Esophagus muscularis mucosa (tissue), 4 donors: ENCODE measurements at regions not wholly inside any gene's neighbourhood (a gene's known extent, or its start where the extent isn't known, plus 50 kb on each side); places are given as distances from the start of the nearest gene placed in this dataset.

ENCODE experiments used
- DNase-seq: peaks from one replicate; pipeline ENCODE4 v3.0.0-alpha.2; 2017; ENCODE audit errors: extremely low spot score
- H3K27ac ChIP-seq, 4 donors: fragments of 200-600 bp; sonication (generic); replicated peaks in 1 of 4; 1 replicate in 3 of 4; 2 replicates in 1 of 4; pipeline ENCODE4 v1.5.1; 2016 to 2019; ENCODE audit warnings: mild to moderate bottlenecking in 1 of 4
- H3K27me3 ChIP-seq, 4 donors: fragments of 200-600 bp; sonication (generic); one replicate each; pipeline versions ENCODE4 v1.5.1 to v1.6.0; 2016 to 2019
- H3K36me3 ChIP-seq, 4 donors: fragments of 200-600 bp; sonication (generic); one replicate each; pipeline ENCODE4 v1.5.1; 2016 to 2019
- H3K4me1 ChIP-seq, 4 donors: fragments of 200-600 bp; sonication (generic); one replicate each; pipeline ENCODE4 v1.5.1; 2016 to 2019
- H3K4me3 ChIP-seq, 4 donors: fragments of 200-600 bp; sonication (generic); 1 replicate in 2 of 4; 2 replicates in 2 of 4; pipeline ENCODE4 v1.5.1; 2016 to 2019; ENCODE audit warnings: mild to moderate bottlenecking in 4 of 4, moderate library complexity in 1 of 4
- H3K9me3 ChIP-seq, 4 donors: fragments of 200-600 bp; sonication (generic); 1 replicate in 3 of 4; 2 replicates in 1 of 4; pipeline ENCODE4 v1.5.1; 2016 to 2019
- CTCF ChIP-seq, 3 experiments: fragments of 200-600 bp in 2 of 3; fragments of 450-650 bp in 1 of 3; sonication (generic) in 2 of 3; IDR thresholded peaks; one replicate each; pipeline ENCODE4 v1.5.1; 2017 to 2019; ENCODE audit warnings: antibody characterized with exemption in 3 of 3, mild to moderate bottlenecking in 2 of 3, moderate library complexity in 1 of 3
- EP300 ChIP-seq: sonication (generic); formaldehyde crosslinking; IDR thresholded peaks from one replicate; pipeline ENCODE4 v1.6.1; 2017; ENCODE audit warnings: antibody characterized with exemption
- POLR2A ChIP-seq: fragments of 450-650 bp; IDR thresholded peaks from one replicate; pipeline ENCODE4 v1.6.1; 2017; ENCODE audit warnings: antibody characterized with exemption, moderate library complexity, mild to moderate bottlenecking, low read depth
- POLR2AphosphoS5 ChIP-seq, 2 donors: sonication (generic); formaldehyde crosslinking; IDR thresholded peaks; one replicate each; pipeline ENCODE4 v1.6.1; 2017; ENCODE audit warnings: antibody characterized with exemption in 2 of 2
- WGBS: methylation state at CpG from one replicate; pipeline ENCODE4 v1.1.5; 2018; 5-methylcytosine and 5-hydroxymethylcytosine counted together
- intact Hi-C: fragments of 100-400 bp; cut with DNase I; formaldehyde crosslinking; loops from one replicate; pipeline ENCODE4 v1.15.1; 2023

- TF ChIP-seq EP300 = no peak
- no peak for TF ChIP-seq POLR2A
- no peak for TF ChIP-seq CTCF (IDR thresholded peaks at IDR 0.05)
- TF ChIP-seq POLR2AphosphoS5 (IDR thresholded peaks at IDR 0.05) = no peak
- no peaks in the 10 kb centered on the region for H3K36me3 ChIP-seq
- peaks cover 0 to 3% (median 0%) of the 10 kb centered on the region in 4 donors for H3K4me1 ChIP-seq
- H3K27me3 ChIP-seq = no peaks in the 10 kb centered on the region
- intact Hi-C loops = no loop called here
- no peaks in the 10 kb centered on the region for H3K9me3 ChIP-seq
- no peak overlapping the region for H3K27ac ChIP-seq
- no peak overlapping the region for H3K4me3 ChIP-seq
- 34% methylated on average over 1 of the region's 1 CpG for WGBS
- DNase-seq = no peak
Measured at GRCh38 chr5:114191441-114191840, 170.4 kb upstream of the KCNN2 start.

GRCh38 chr5:114192108-114192507 lies 169.8 kb upstream of the KCNN2 start:
- 91% methylated on average over 3 of the region's 3 CpGs for WGBS
- intact Hi-C loops = no loop called here
- peaks cover 0 to 3% (median 0%) of the 10 kb centered on the region in 4 donors for H3K4me1 ChIP-seq
- TF ChIP-seq CTCF (IDR thresholded peaks at IDR 0.05) (no peak), POLR2A (no peak), POLR2AphosphoS5 (IDR thresholded peaks at IDR 0.05) (no peak), EP300 (no peak)
- no peaks in the 10 kb centered on the region for H3K36me3 ChIP-seq
- no peak overlapping the region for H3K4me3 ChIP-seq
- no peaks in the 10 kb centered on the region for H3K9me3 ChIP-seq
- no peaks in the 10 kb centered on the region for H3K27me3 ChIP-seq
- no peak for DNase-seq
- no peak overlapping the region for H3K27ac ChIP-seq

- Histone ChIP-seq H3K36me3 (no peaks in the 10 kb centered on the region), H3K4me3 (no peak overlapping the region), H3K9me3 (peaks cover 0 to 5% (median 0%) of the 10 kb centered on the region in 4 donors), H3K27me3 (no peaks in the 10 kb centered on the region), H3K27ac (no peak overlapping the region), H3K4me1 (no peaks in the 10 kb centered on the region)
- intact Hi-C loops = no loop called here
- TF ChIP-seq POLR2AphosphoS5 (IDR thresholded peaks at IDR 0.05) (no peak), POLR2A (no peak), EP300 (no peak), CTCF (IDR thresholded peaks at IDR 0.05) (no peak)
- no peak for DNase-seq
- WGBS = 80% methylated on average over 1 of the region's 1 CpG
Measured at GRCh38 chr5:114201332-114201731, 160.5 kb upstream of the KCNN2 start.

GRCh38 chr5:114204923-114205322 lies 156.9 kb upstream of the KCNN2 start:
- Histone ChIP-seq H3K36me3 (no peaks in the 10 kb centered on the region), H3K4me1 (peaks cover 0 to 4% (median 0%) of the 10 kb centered on the region in 4 donors), H3K27ac (no peak overlapping the region), H3K4me3 (no peak overlapping the region), H3K27me3 (no peaks in the 10 kb centered on the region), H3K9me3 (peaks cover 0 to 5% (median 0%) of the 10 kb centered on the region in 4 donors)
- WGBS = 81% methylated on average over 2 of the region's 2 CpGs
- DNase-seq = no peak
- intact Hi-C loops = no loop called here
- no peak for TF ChIP-seq POLR2A
- no peak for TF ChIP-seq EP300

- Histone ChIP-seq H3K9me3 (no peaks in the 10 kb centered on the region), H3K27me3 (no peaks in the 10 kb centered on the region), H3K27ac (no peak overlapping the region), H3K36me3 (no peaks in the 10 kb centered on the region), H3K4me1 (peaks cover 0 to 4% (median 0%) of the 10 kb centered on the region in 4 donors), H3K4me3 (no peak overlapping the region)
- no peak for DNase-seq
- WGBS = 93% methylated on average over 3 of the region's 3 CpGs
- TF ChIP-seq POLR2AphosphoS5 (IDR thresholded peaks at IDR 0.05) = no peak
- no peak for TF ChIP-seq EP300
- no peak for TF ChIP-seq POLR2A
- no peak for TF ChIP-seq CTCF (IDR thresholded peaks at IDR 0.05)
- intact Hi-C loops = no loop called here
Measured at GRCh38 chr5:114206640-114207039, 155.2 kb upstream of the KCNN2 start.
